Endodermal cell (in vitro differentiated cells): ENCODE measurements at regions not wholly inside any gene's neighbourhood (a gene's known extent, or its start where the extent isn't known, plus 50 kb on each side); places are given as distances from the start of the nearest gene placed in this dataset.
A peak's percentile ranks its signal among the peaks of the same experiment; 100 is the strongest.

Experiments
- DNase-seq: peaks from one replicate; pipeline ENCODE4 v3.0.0-alpha.2; 2017
- H3K27ac ChIP-seq: 2 replicates; pipeline ENCODE4 v1.5.1; 2013; ENCODE audit warnings: mild to moderate bottlenecking, low read depth, low read length, moderate library complexity
- H3K27me3 ChIP-seq: 2 replicates; pipeline ENCODE4 v1.6.1; 2013; ENCODE audit warnings: mild to moderate bottlenecking, low read length, moderate library complexity; ENCODE audit not compliant: insufficient read depth, control insufficient read depth, poor library complexity, severe bottlenecking
- H3K36me3 ChIP-seq: 2 replicates; pipeline ENCODE4 v1.7.0; 2013; ENCODE audit warnings: mild to moderate bottlenecking, low read length, moderate library complexity; ENCODE audit not compliant: control insufficient read depth, insufficient read depth
- H3K4me1 ChIP-seq: one replicate; pipeline ENCODE4 v1.7.0; 2013; ENCODE audit warnings: low read length; ENCODE audit not compliant: control insufficient read depth, insufficient read depth
- H3K4me3 ChIP-seq: 2 replicates; pipeline ENCODE4 v1.5.1; 2013; ENCODE audit warnings: mild to moderate bottlenecking, low read length, moderate library complexity
- H3K9ac ChIP-seq: 2 replicates; pipeline ENCODE4 v1.6.1; 2013; ENCODE audit warnings: mild to moderate bottlenecking, low read length, moderate library complexity; ENCODE audit not compliant: poor library complexity, severe bottlenecking; ENCODE audit errors: extremely low read depth
- H3K9me3 ChIP-seq: 2 replicates; pipeline ENCODE4 v1.6.1; 2013; ENCODE audit warnings: mild to moderate bottlenecking, low read length, moderate library complexity; ENCODE audit not compliant: control insufficient read depth
- H3K27ac Mint-ChIP-seq: 2 replicates; pipeline ENCODE4 v1.8.0; 2020; ENCODE audit warnings: mixed read lengths
- H3K27me3 Mint-ChIP-seq: 2 replicates; pipeline ENCODE4 v1.8.0; 2021; ENCODE audit warnings: mild to moderate bottlenecking, mixed read lengths; ENCODE audit not compliant: insufficient read depth
- H3K36me3 Mint-ChIP-seq: 2 replicates; pipeline ENCODE4 v1.8.0; 2020; ENCODE audit warnings: low read depth, mixed read lengths
- H3K4me1 Mint-ChIP-seq: 2 replicates; pipeline ENCODE4 v1.8.0; 2020; ENCODE audit warnings: mixed read lengths
- H3K4me3 Mint-ChIP-seq: 2 replicates; pipeline ENCODE4 v1.8.0; 2020; ENCODE audit warnings: mild to moderate bottlenecking, moderate library complexity, mixed read lengths
- H3K9me3 Mint-ChIP-seq: 2 replicates; pipeline ENCODE4 v1.8.0; 2020; ENCODE audit warnings: mild to moderate bottlenecking, mixed read lengths
- WGBS, 2 experiments: methylation state at CpG; one replicate each; pipeline versions ENCODE4 v1.1.5 to v1.1.7; 2013; ENCODE audit warnings: missing lambda C conversion rate in 2 of 2, mixed read lengths in 1 of 2; ENCODE audit not compliant: insufficient coverage in 1 of 2, insufficient read length in 1 of 2; 5-methylcytosine and 5-hydroxymethylcytosine counted together
- TF ChIP-seq, protein P1 (sequence below): fragments of 200-600 bp; sonication (generic); conservative IDR thresholded peaks from 2 replicates; pipeline ENCODE4 v1.5.0; 2021; ENCODE audit warnings: antibody characterized with exemption, mild to moderate bottlenecking

DNA sequence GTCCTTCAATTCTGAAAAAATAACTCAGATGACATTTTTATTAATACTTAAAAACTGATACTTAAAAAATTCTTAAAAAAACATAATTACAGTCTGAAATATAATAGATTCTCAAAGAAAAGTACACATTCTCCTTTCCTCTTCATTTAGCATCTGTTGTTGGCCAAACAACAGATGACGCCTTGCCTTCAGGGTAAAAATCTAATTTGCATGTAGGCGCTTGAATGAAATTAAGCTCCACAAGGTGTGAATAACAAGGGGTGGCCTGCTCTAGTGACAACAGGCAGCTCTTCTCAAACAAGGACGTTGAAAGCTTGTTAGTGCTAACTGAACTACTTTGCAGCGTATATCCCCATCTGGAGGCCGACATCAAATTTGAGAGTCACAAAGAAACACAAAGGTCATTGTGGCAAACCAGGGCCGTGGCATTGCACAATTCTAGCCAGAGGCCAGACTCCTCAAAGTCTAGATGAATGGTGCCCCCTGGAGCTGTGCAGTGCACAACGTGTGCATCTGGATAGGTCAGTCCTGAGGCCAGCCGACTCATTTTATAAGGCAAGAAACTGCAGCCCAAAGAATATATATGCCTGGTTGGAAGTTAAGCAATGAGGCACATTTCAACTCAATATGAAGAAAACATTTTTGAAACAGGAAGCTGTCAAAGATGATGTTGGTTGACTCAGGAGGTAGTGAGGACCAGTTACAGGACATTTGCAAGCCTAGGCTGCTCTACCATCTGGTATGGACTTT, 459.2 kb upstream of the RUNX1 start:
- H3K9me3 Mint-ChIP-seq, result no peaks in the 10 kb centered on the region
- no peak overlapping the region for H3K27ac ChIP-seq
- peak; percentile 66 for DNase-seq
- no peak overlapping the region for H3K9ac ChIP-seq
- no peaks in the 10 kb centered on the region for H3K36me3 ChIP-seq
- H3K4me1 Mint-ChIP-seq, result peaks cover 41% of the 10 kb centered on the region
- 58 to 59% methylated on average over 7 to 8 of the region's 8 CpGs for WGBS, 2 experiments
- H3K27me3 Mint-ChIP-seq, result peaks cover 18% of the 10 kb centered on the region
- no peaks in the 10 kb centered on the region for H3K4me1 ChIP-seq
- no peaks in the 10 kb centered on the region for H3K36me3 Mint-ChIP-seq
- no peaks in the 10 kb centered on the region for H3K9me3 ChIP-seq
- TF ChIP-seq, protein P1, sequence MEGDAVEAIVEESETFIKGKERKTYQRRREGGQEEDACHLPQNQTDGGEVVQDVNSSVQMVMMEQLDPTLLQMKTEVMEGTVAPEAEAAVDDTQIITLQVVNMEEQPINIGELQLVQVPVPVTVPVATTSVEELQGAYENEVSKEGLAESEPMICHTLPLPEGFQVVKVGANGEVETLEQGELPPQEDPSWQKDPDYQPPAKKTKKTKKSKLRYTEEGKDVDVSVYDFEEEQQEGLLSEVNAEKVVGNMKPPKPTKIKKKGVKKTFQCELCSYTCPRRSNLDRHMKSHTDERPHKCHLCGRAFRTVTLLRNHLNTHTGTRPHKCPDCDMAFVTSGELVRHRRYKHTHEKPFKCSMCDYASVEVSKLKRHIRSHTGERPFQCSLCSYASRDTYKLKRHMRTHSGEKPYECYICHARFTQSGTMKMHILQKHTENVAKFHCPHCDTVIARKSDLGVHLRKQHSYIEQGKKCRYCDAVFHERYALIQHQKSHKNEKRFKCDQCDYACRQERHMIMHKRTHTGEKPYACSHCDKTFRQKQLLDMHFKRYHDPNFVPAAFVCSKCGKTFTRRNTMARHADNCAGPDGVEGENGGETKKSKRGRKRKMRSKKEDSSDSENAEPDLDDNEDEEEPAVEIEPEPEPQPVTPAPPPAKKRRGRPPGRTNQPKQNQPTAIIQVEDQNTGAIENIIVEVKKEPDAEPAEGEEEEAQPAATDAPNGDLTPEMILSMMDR, result peak; percentile 55
- H3K27me3 ChIP-seq, result no peaks in the 10 kb centered on the region
- H3K27ac Mint-ChIP-seq, result no peak overlapping the region
- no peak overlapping the region for H3K4me3 ChIP-seq
- no peak overlapping the region for H3K4me3 Mint-ChIP-seq

DNA sequence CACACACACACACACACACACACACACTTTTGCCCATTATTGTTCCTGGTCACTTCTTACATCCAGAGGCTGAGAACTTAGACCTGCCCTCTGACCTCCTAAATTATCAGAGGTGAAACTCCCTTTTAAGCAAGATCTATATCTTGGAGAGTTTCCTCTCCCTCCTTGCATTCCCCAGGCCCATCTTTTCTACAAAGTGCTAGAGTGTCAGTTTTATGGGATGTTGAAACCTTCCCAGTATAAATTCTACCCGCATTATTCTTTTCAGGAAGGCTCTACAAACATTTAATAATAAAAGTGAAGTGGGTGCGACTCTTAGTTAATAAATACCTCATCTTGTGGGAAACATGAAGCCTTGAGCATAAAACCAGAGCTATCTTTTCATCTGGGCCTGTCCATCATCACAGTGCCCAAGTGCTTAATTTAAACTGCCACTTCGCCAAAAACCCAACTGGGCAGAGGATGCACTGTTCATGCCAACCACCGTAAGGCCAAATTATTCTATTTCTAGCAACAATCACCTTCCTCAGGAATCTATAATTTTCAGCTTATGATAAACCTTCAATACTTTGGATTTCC, 458.2 kb upstream of the RUNX1 start:
- H3K4me3 ChIP-seq, result no peak overlapping the region
- no peak overlapping the region for H3K9ac ChIP-seq
- TF ChIP-seq, protein P1, result no peak
- Mint-ChIP-seq H3K27me3 (peaks cover 18% of the 10 kb centered on the region), H3K9me3 (no peaks in the 10 kb centered on the region), H3K4me1 (peaks cover 46% of the 10 kb centered on the region), H3K27ac (no peak overlapping the region), H3K36me3 (no peaks in the 10 kb centered on the region), H3K4me3 (no peak overlapping the region)
- H3K27me3 ChIP-seq, result no peaks in the 10 kb centered on the region
- DNase-seq, result no peak
- no peaks in the 10 kb centered on the region for H3K4me1 ChIP-seq
- H3K9me3 ChIP-seq, result no peaks in the 10 kb centered on the region
- H3K27ac ChIP-seq, result no peak overlapping the region
- 97% methylated on average over 3 of the region's 4 CpGs; no CpG with 5 or more reads in 1 of the 2 experiments for WGBS, 2 experiments
- H3K36me3 ChIP-seq, result no peaks in the 10 kb centered on the region

DNA sequence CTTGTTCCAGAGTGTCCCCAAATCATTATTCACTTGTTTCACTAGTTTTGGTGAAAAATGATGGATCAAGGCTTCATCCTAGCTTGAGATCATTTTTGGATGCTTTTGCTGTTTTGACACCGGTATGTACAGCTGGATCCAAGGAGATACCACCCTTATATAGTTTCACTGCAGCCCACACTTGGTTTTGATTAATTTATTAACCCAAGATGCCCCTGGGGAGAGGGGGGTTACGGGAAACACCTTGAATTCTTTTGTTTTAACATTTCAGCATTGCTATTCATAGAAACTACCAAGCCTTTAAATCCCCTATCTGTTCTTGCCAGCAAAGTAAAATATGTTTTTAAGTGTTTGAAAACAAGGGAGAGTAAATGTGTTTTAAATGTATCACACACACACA, 457.7 kb upstream of the RUNX1 start:
- Histone ChIP-seq H3K27me3 (no peaks in the 10 kb centered on the region), H3K9me3 (no peaks in the 10 kb centered on the region), H3K27ac (no peak overlapping the region), H3K4me1 (no peaks in the 10 kb centered on the region), H3K4me3 (no peak overlapping the region), H3K36me3 (no peaks in the 10 kb centered on the region), H3K9ac (no peak overlapping the region)
- Mint-ChIP-seq H3K36me3 (no peaks in the 10 kb centered on the region), H3K4me1 (peaks cover 47% of the 10 kb centered on the region), H3K4me3 (no peak overlapping the region), H3K9me3 (no peaks in the 10 kb centered on the region), H3K27ac (no peak overlapping the region), H3K27me3 (peaks cover 18% of the 10 kb centered on the region)
- DNase-seq, result no peak
- TF ChIP-seq, protein P1, result no peak
- WGBS, 2 experiments, result 83% methylated on average over 2 of the region's 2 CpGs; no CpG with 5 or more reads in 1 of the 2 experiments
